ENCODE measurements at regions not wholly inside any gene's neighbourhood (a gene's known extent, or its start where the extent isn't known, plus 50 kb on each side); places are given as distances from the start of the nearest gene placed in this dataset.

- DNase-seq: no peak
Measured at GRCh38 chr15:29600262-29600661, 222.0 kb downstream of the TJP1 start.

GRCh38 chr15:29596266-29596665 is 226.0 kb downstream of the TJP1 start:
- no peak for DNase-seq

- no peak for DNase-seq
Measured at GRCh38 chr15:29593629-29594028, 228.6 kb downstream of the TJP1 start.

GRCh38 chr15:29593111-29593510 is 229.2 kb downstream of the TJP1 start:
- no peak for DNase-seq

DNA sequence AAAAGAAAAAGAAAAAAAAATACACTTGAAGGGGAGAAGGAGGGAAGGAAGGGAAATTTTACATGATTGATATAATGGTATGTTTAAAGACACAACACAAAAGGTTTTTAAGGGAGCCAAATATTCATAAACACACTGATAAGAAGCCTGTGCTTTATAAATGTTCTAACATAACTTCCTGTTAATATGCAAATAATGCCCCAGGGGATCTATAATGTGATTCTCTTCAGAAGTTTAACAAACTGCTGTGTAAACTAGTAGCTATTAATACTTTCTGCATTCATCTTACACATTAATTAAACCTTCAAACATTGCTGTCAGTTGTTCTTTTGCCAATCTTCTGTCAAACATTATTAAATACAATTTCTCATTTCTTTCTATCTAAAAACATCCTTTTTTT is 231.6 kb downstream of the TJP1 start:
- no peak for DNase-seq

DNA sequence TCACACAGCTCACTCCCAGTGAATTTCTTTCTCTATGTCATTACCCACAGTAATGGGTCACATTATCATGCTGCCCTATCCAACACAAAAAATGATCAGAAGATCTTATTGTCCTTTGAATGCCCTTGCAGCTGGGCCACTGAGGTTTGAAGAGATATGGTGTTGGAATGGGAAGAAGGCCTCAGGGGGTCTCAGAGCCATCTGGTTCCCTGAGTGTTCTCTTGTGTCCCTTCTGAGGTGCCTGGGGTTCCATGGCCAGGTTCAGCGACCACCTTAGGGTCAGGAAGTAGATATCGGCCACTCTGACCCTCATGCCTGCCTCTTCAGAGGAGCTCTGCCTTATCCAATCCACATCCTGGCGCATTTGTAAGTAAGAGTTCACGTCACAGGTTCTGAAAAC is 232.3 kb downstream of the TJP1 start:
- DNase-seq: no peak

- no peak for DNase-seq
Measured at GRCh38 chr15:29589416-29589815, 232.9 kb downstream of the TJP1 start.

GRCh38 chr15:29573197-29573838 is 248.9 kb downstream of the TJP1 start:
- no peak for DNase-seq

- DNase-seq: no peak
Measured at GRCh38 chr15:29571792-29572431, 250.4 kb downstream of the TJP1 start.

DNA sequence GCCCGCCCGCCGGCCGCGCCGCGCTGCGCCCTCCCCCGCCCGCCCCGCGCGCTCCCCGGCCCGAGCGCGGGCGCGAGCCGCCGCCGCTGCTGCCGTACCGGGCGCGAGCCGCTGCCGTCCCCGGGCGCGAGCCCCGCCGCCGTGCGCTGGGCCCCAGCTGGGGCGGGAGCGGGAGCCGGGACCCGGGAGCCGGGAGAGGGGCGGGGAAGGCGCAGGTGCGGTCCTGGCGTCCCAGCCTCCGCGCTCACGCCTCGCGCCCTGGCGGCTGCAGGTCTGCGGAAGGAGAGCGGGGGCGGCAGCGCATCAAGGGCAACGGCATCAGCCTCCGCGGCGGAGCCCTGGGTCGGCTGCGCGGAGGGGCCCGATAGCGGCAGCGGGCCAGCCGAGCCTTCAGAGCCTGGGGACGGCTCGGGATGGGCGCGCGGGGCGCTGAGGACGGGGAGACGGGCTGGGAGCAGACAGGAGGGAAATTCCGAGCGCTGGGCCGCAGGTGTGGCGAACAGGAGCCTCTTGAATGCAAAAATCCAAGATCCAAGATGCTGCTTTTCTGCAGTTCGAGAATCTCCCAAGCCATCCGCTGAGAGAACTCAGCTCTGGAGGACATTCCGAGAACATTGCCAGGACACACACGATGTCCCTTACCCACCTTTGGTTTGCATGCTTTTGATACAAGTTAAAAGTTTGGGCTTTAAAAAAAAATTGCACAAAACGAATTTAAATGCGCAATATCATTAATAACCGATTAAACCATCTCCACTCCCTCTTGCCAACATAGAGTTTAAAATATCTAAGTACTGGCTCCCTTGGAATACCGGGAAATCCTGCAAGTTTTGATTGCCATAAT is 251.1 kb downstream of the TJP1 start:
- DNase-seq: peak; percentile 15

DNA sequence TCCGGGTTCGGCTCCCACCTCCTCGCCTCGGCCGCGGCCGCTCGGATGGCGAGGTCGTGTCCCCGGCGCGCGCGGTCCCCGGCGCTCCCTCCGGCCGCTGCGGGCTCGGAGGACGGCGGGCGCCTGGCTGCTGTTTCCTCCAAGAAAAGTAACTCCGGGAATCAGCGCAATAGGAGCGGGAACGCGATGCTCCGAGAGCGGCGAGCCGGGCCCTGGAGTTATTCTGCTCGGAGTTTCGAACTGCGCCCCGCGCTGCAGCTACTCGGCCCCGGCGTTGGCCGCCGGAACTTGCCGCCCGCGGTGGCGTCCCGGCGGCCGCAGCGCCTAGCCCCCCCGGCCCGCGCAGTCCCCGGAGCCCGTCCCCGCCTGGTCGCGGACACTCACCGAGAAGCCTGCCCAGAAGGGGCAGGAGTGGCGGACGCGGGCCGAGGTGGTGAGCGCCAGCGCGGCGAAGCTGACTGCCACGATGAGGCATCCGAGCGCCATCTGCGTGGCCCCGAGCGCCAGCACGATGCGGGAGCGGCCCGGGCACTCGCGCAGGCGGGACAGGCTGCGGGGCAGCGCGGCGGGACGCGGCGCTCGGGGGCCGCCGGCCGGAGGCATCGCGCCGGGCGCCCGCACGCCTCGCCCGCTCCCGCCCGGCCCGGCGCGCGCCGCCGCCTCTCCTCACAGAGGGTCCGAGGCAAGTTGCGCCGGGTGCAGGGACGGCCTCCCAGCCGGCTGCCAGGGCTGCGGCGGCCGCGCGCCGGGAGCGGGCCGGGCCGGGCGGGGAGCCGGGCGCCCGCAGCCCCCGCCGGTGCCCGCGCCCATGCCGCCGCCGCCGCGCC is 251.9 kb downstream of the TJP1 start:
- no peak for DNase-seq

DNA sequence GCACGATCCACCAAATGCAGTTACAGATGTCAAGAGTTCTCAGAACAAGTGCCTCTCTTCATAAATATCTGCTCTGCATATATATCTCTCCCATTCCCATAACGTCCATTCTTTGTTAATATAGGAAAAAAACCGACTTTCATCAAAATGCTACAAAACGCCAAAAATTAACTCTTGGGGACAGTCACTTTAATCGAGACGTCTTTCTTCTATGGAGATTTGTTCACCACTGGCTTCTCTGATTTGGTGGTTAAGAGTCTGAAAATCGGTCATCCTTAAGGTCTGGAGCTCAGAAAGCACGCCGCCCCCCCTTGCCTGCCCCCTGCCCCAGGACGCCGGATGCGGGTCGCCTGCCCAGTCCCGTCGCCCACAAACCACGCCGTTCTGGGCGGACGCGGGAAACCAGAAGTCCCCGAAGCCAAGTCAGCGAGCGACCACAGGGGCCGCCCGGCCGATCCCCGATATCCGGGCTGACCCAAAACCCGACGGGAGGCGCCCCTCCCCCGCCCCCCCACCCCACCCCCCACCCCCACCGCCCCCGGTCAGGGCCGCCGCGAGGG is 252.7 kb downstream of the TJP1 start:
- DNase-seq: no peak

GRCh38 chr15:29568840-29569532 is 253.3 kb downstream of the TJP1 start:
- DNase-seq: no peak

DNA sequence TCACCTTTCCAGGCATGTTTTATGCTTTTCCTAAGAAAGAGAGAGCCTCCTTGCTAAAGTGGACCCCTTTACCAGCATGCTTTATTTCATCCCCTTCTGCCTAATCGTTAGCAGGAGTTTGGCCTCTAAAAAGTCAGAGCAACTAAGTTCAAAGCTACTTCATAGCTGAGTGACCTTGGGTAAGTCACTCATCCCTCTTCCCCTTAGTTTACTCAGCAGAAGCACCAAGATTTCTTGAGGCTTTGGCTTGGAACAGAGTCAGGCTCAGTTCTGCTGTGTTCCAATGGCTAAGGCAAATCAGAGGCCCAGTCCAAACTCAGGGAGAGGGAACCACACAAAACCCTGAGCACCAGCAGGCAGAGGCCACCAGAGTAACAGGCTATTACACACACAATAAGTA is 254.9 kb downstream of the TJP1 start:
- DNase-seq: no peak

GRCh38 chr15:29566914-29567313 is 255.4 kb downstream of the TJP1 start:
- no peak for DNase-seq

- DNase-seq: no peak
Measured at GRCh38 chr15:29563112-29563511, 259.2 kb downstream of the TJP1 start.

DNA sequence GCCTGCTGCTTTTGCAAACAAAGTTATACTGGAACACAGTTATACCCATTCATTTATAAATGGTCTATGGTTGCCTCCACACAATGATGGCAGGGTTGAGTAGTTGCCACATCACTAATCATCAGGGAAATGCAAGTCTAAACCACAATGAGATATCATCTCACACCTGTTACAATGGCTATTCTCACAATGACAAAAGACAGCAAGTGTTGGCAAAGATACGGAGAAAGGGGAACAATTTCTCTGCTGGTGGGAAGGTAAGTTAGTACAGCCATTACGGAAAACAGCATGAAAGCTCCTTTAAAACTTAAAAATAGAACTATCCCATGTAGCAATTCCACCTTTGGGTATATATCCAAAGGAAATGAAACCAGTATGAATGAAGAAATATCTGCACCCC is 261.4 kb downstream of the TJP1 start:
- DNase-seq: no peak

DNA sequence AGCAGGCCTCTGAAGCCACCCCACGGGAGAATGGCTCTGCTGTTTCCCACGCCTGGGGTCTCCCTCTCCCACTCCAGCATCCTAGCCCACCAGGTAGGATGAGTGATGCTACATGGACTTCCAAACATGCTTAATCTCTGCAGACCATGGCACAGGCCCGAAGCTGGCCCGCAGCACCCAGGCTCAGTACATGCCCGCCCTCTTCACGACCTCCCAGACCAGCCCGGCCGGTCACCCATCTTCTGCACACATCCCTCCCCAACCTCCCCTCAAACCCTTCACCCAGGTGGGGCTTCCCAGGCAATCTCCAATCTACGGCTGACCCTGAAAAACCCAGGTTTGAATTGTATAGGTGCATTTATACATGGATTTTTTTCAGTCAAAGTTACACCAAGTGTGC is 264.0 kb downstream of the TJP1 start:
- DNase-seq: no peak

DNA sequence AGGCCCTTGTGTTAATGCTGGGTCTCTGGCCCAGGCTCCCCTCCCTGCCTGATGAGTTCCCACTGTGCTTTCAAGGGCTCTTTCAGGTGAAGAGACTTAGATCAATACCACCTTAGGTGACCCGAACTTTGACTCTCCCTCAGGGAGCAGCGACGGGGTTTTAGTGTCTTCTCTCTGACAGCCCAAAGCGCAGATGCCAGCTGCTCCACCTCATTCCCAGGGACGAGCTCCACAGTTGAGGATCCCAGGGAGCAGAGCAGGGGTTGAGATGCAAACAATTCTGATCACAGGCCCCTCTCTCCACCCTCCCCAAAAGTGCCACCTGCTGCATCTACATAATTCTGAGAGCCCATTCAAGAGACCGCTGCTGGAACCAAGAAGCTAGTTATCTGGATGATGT is 265.1 kb downstream of the TJP1 start:
- DNase-seq: no peak

- no peak for DNase-seq
Measured at GRCh38 chr15:29556380-29556779, 265.9 kb downstream of the TJP1 start.

DNA sequence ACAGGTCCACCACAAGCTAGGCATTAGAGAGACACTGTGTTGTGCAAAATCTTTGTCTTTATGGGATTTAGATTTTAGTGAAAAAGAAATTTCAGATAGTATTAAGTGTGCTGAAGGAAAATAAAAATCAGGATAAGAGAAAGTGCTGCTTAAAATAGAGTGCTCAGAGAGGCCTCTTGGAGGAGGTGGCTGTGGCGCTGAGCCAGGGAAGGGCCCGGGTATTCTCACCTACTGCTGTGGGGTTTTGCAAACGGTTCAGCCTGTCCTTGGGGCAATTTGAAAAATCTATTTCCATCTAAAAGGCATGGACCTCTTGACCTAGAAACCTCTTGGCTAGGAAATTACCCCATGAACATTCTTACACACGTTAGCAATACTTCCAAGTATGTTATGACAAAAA is 267.7 kb downstream of the TJP1 start:
- no peak for DNase-seq

DNA sequence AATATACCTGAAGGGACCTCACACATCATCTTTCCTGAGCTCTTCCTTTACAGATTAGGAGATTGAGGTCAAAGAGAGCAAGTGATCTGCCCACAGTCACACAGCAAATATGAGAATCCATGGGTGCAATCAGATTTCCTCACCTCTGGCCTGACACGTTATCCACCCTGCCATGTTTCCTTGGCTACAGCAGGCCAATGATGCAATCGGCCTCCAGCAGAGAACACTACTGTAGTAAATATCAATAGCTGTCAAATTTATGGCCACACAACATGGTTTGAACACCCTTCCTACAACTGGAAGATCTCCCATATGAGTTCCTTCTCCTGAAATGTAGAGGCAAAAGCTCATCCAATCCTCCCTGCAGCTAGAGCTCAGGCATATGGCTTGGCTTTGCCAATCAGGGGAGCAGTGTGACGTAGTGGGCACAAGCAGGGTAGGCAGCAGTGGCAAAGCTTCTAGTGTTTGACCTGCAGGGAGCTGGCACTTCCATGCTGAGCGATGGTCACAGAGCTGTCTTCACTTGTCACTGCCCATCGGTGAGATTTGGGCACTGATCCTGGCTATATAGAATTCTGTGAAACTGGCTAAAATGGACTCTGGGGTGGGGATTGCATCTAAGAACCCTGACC is 271.3 kb downstream of the TJP1 start:
- DNase-seq: no peak

Data from DMS153 (cell line).